Kidney (tissue), 13 donors: ENCODE measurements at regions not wholly inside any gene's neighbourhood (a gene's known extent, or its start where the extent isn't known, plus 50 kb on each side); places are given as distances from the start of the nearest gene placed in this dataset.

ENCODE experiments used
- DNase-seq, 5 donors: peaks; one replicate each; pipeline ENCODE4 v3.0.0-alpha.2; 2013 to 2020
- FAIRE-seq: peaks from 2 replicates; lab custom pipeline; 2012; peaks lifted over from hg19 to GRCh38; lab: Jason Lieb, UNC
- H3K27ac ChIP-seq, 2 donors: one replicate each; pipeline ENCODE4 v1.7.0; 2013; ENCODE audit warnings: low read depth in 2 of 2, low read length in 2 of 2, inconsistent platforms in 1 of 2
- H3K27me3 ChIP-seq: one replicate; pipeline ENCODE4 v1.7.1; 2013; ENCODE audit warnings: low read length, inconsistent platforms; ENCODE audit not compliant: control insufficient read depth, insufficient read depth
- H3K36me3 ChIP-seq, 3 donors: one replicate each; pipeline versions ENCODE4 v1.7.0 to v1.7.1; 2013; ENCODE audit warnings: low read length in 3 of 3, control low read depth in 1 of 3, inconsistent platforms in 1 of 3; ENCODE audit not compliant: insufficient read depth in 3 of 3, control insufficient read depth in 2 of 3
- H3K4me1 ChIP-seq, 3 donors: one replicate each; pipeline versions ENCODE4 v1.7.0 to v1.7.1; 2013; ENCODE audit warnings: low read length in 3 of 3, inconsistent platforms in 1 of 3, low read depth in 1 of 3; ENCODE audit not compliant: control insufficient read depth in 2 of 3, insufficient read depth in 2 of 3
- H3K4me3 ChIP-seq, 3 donors: one replicate each; pipeline versions ENCODE4 v1.7.0 to v1.8.1; 2013; ENCODE audit warnings: low read length in 3 of 3, control low read depth in 1 of 3, inconsistent platforms in 1 of 3
- H3K9ac ChIP-seq, 3 donors: one replicate each; pipeline versions ENCODE4 v1.7.0 to v1.7.1; 2013; ENCODE audit warnings: low read length in 3 of 3, control low read depth in 1 of 3, inconsistent platforms in 1 of 3
- H3K9me3 ChIP-seq, 3 donors: one replicate each; pipeline versions ENCODE4 v1.7.0 to v1.7.1; 2013; ENCODE audit warnings: low read length in 3 of 3, control low read depth in 1 of 3, inconsistent platforms in 1 of 3; ENCODE audit not compliant: control insufficient read depth in 2 of 3, insufficient read depth in 1 of 3
- intact Hi-C: fragments of 100-400 bp; cut with DNase I; formaldehyde crosslinking; loops from one replicate; pipeline ENCODE4 v1.11.1; 2022
- TF ChIP-seq, protein P1 (sequence below): IDR thresholded peaks from 3 replicates; pipeline ENCODE4 v1.5.1; 2012; ENCODE audit warnings: mild to moderate bottlenecking, moderate library complexity, borderline replicate concordance; ENCODE audit not compliant: insufficient read depth; ENCODE audit errors: extremely low read depth
- donor health status: control.
- donor health status: control.
- donor health status: control.
- donor health status: control.
- donor health status: control.
- donor health status: DM: yes; HTN: yes; CAD: no.
- donor health status: Normal renal cell carcinoma (clear cell type).

DNA sequence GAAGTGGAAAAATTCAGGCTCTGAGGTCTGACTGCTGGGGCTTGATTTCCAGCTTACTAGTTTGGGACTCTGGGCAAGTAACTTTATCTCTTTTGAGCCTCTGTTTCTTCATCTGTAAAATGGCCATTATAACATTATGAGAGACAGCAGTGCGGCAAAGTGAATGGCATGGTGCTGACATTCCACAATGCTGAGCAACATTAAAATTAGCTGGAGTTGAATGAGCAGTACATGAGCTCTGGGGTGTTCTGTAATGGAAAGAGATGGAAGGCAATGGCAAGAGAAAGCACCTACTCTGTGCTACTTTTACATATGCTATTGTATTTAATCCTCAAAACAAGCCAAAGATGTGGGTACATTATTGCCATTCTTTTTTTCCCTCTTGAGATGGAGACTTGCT is 535.7 kb upstream of the CDH11 start:
- Histone ChIP-seq H3K4me1 (peaks cover 0 to 4% (median 0%) of the 10 kb centered on the region in 3 donors), H3K36me3 (no peaks in the 10 kb centered on the region), H3K4me3 (no peak overlapping the region), H3K27ac (no peak overlapping the region), H3K9me3 (no peaks in the 10 kb centered on the region), H3K9ac (no peak overlapping the region), H3K27me3 (no peaks in the 10 kb centered on the region)
- FAIRE-seq (no peak), DNase-seq (no peak)
- intact Hi-C loops, result no loop called here
- TF ChIP-seq, protein P1, sequence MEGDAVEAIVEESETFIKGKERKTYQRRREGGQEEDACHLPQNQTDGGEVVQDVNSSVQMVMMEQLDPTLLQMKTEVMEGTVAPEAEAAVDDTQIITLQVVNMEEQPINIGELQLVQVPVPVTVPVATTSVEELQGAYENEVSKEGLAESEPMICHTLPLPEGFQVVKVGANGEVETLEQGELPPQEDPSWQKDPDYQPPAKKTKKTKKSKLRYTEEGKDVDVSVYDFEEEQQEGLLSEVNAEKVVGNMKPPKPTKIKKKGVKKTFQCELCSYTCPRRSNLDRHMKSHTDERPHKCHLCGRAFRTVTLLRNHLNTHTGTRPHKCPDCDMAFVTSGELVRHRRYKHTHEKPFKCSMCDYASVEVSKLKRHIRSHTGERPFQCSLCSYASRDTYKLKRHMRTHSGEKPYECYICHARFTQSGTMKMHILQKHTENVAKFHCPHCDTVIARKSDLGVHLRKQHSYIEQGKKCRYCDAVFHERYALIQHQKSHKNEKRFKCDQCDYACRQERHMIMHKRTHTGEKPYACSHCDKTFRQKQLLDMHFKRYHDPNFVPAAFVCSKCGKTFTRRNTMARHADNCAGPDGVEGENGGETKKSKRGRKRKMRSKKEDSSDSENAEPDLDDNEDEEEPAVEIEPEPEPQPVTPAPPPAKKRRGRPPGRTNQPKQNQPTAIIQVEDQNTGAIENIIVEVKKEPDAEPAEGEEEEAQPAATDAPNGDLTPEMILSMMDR, result no peak

DNA sequence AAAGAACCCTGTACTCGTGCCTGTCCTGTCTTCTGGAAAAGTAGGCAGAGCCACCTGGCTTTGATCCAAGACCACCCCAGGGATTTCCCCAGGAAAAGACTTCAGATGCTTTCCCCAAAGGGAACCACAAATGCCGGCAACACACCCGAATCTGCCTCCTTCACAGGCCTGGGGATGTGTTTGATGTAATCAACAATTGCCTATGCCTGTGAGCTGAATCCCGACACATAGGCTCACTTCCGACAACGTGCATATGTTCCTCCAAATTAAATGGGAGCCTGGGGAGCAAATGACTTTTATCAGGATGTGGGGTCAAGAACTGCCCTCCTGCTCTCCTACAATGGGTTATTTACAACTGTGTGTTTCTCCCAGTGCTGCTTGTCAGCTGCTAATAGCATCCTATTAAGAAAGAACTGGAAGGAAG is 535.2 kb upstream of the CDH11 start:
- no peak overlapping the region for H3K9ac ChIP-seq
- intact Hi-C loops, result no loop called here
- FAIRE-seq (no peak), DNase-seq (peak in 3 of 5 donors; percentile 53 to 89 (median 67))
- H3K4me1 ChIP-seq, result peaks cover 0 to 4% (median 0%) of the 10 kb centered on the region in 3 donors
- H3K4me3 ChIP-seq, result no peak overlapping the region
- H3K36me3 ChIP-seq, result no peaks in the 10 kb centered on the region
- no peaks in the 10 kb centered on the region for H3K9me3 ChIP-seq
- no peak overlapping the region for H3K27ac ChIP-seq
- no peaks in the 10 kb centered on the region for H3K27me3 ChIP-seq
- TF ChIP-seq, protein P1, result no peak

DNA sequence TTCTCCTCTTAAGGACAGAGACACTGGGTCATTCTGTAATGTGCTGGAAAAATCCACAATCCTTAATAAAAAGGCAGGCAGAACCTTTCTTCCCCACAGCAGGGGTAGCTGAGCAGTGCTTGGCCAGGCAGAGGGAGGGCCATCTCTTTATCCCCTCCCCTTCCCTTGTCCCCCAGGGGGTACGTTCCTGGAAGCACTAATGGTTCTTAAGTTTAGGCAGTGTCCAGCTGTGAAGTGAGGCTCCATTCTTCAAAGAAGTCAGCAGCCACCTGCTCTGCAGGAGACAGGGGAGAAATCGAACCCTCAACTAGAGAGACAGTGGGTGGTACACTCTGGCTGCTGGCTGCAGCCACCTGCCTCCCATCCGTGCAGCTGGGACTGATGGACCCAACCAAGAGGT is 533.9 kb upstream of the CDH11 start:
- no peak for DNase-seq
- Histone ChIP-seq H3K4me1 (peaks cover 0 to 4% (median 0%) of the 10 kb centered on the region in 3 donors), H3K36me3 (no peaks in the 10 kb centered on the region), H3K9me3 (no peaks in the 10 kb centered on the region), H3K27ac (no peak overlapping the region), H3K27me3 (no peaks in the 10 kb centered on the region), H3K9ac (no peak overlapping the region), H3K4me3 (no peak overlapping the region)
- TF ChIP-seq, protein P1, result no peak
- intact Hi-C loops, result no loop called here
- FAIRE-seq, result no peak

DNA sequence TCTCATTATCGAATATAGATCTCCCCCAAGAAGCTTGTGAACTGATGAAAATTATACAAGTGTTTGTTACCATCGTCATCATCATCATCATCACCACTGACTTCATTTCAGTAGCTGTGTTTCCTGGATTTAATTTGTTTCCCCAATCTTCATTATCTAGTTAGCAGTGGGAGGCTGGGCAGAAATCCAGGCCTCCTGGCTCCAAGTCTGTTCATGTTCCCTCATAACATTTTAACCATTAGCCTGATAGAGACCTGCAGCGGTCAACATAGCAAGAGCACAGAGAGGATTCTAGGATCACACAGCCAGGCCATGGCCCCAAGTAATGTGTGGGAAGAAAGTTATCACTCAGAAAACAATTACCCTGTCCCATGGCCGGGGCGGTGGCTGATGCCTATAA is 526.2 kb upstream of the CDH11 start:
- no peaks in the 10 kb centered on the region for H3K27me3 ChIP-seq
- H3K27ac ChIP-seq, result no peak overlapping the region
- FAIRE-seq, result no peak
- H3K9me3 ChIP-seq, result no peaks in the 10 kb centered on the region
- H3K36me3 ChIP-seq, result no peaks in the 10 kb centered on the region
- TF ChIP-seq, protein P1, result no peak
- H3K4me3 ChIP-seq, result no peak overlapping the region
- H3K9ac ChIP-seq, result no peak overlapping the region
- no peaks in the 10 kb centered on the region for H3K4me1 ChIP-seq
- intact Hi-C loops, result no loop called here
- DNase-seq, result no peak
